ENCODE measurements at regions not wholly inside any gene's neighbourhood (a gene's known extent, or its start where the extent isn't known, plus 50 kb on each side); places are given as distances from the start of the nearest gene placed in this dataset.
A peak's percentile ranks its signal among the peaks of the same experiment; 100 is the strongest.
"Not testable (repeated sequence)": the region's sequence is repeated elsewhere in the genome, so short reads cannot be mapped to it uniquely, and the experiment has no call there.

DNA sequence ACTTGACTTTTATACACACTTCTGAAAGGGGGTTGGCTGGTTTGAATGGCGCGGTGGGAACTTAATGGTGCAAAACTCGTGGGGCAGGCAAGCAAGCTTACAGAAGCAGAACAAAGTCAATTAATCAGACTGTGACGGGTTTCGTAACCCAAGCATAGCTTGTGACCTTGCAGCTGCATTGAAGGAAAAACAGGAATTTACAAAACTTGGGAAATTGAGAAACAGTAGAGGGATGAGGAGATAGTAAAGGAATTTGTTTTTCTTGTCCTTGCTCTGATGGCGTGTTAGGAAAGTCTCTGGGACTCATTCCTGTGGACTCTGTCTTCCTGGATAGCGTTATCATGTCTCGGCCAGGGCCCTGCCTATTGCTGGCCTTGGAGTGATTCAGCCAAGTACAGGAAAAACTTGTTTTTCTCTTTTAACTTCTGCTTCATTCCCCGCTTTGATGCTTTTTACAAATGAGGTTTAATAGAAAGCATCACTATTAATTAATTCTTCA lies 220.0 kb upstream of the KCND2 start:
- peak; percentile 38 to 60 for DNase-seq

DNA sequence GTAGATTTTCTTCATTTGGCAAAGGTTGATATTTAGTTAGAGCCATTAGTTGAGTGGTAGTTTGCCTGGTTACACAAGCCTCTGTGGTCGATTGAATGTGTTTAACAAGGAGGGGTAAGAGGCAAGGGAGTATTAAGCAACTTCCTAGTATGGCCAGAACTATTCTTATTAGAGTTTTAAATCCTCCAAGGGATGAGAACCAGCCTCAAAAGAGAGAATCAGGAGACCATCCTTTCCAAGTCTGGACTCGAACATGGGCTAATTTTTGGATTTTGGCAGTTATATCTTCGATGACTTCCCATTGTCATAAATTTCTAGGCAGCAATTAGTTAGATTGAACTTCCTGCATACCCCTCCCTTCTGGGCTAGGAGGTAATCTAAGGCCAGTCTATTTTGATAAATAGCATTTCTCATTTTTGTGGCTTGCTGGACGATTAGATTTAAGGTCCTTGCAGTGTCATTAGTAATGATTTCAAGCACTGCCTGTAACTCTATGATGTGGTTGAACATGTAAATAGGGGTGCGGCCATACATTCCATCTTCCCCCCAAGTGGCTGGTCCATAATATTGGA lies 219.5 kb upstream of the KCND2 start:
- DNase-seq, result peak; percentile 79 to 80

DNA sequence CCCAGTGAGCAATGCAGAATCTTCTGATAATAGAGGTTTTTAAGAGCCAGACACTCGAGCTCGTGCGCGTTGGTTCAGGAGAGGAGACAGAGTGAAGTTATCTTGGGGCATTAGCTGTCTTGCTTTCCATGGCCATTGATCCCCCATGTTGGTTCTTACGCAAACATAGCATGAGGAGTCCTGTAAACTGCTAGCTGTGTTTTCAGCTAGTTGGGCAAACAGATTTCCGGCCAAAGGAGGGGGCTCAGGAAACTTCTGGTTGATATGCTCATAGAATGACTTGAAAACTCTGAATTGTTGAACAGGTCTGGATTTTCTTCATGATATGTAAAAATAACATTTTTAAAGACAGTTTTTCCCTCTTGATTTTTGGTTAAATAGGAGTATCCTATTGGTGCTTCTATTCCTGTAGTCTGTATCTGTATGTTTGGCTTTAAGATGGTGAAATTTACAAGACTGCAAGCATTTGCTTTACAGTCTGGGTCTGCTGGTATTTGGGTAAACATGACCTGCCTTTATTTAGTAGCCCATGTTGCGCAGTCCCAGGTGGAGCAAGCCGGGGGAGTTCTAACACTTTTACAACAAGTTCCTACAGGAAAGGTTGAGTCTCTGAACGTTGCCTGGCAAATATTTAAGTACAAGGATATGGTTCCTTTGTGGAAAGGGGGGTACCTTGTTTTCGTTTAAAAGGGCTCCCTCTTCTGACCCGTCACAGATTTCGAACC lies 218.4 kb upstream of the KCND2 start:
- DNase-seq, result peak in 1 of 2 experiments; percentile 3

DNA sequence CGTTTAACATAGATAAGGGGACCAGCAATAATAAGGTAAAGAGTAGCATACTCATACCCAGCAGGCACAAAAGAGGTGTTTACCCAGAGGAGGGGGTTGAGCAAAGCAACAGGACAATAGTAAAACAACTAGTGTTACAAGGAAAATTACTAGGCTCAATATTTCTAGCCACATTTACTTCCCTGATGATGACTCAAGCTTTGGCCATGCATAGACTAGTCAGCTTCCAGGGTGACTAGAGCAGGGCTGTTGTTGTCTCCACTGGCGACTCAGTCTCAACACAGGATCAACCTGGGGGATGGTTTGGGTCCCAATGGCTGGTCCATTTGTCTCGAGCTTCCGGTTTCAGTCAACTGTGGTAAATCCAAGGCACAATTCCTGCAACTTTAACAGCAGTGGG lies 217.7 kb upstream of the KCND2 start:
- peak in 1 of 2 experiments; percentile 6 for DNase-seq

DNA sequence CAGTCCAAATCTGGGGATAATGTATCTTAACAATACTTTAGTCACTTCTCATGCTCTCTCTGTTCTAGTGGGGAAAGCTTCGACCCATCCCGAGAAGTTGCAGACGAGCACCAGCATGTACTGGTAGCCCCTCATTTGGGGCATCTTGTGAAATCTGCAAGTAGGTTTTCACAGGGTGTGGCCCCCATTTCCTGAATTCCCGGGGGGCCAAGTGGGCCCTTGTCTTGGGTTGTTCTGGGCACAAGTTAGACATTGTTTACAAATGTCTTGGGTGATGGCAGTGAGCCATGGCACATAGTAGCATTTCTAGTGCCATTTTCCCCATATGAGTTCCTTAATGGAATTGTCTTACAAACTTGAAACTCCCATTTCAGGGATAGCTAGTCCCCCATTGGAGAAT lies 216.7 kb upstream of the KCND2 start:
- no peak for DNase-seq

DNA sequence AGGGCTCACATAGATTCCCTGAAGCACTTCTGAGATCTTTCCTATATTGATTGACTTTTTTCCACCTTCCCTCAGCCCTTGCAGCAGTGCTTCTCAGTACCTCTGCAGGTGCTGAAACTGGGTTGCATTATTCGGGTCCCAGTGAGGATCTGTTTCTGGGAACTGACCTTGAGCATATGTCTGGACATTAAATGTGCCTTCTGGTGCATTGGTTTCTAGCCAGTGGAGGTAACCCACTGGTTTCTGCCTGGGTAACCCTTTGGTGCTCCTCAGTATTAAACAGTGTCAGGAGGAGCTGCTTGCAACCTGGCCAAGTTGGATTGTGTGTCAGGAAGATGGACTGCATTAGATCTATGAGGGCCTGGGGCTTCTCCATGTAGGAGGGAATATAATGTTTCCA lies 213.3 kb upstream of the KCND2 start:
- DNase-seq, result no peak

DNA sequence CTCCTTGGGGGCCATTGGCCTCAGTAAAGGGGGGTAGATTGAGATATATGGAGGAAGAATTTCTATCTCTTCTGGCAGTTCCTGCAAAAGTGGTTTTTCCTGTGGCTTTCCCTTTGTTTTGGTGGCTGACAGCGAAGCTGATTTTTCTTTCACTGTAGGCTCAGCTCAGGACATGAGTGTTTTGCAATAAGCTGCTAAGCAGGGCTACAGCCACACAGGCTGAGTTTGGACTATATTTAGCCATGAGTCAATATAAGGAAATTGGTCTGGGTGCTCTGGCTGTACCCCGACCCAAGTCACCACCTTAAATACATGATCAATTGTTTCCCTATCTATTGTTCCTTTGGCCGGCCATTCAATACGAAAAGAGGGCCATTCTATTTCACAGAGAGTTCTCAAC lies 212.7 kb upstream of the KCND2 start:
- DNase-seq, result peak; percentile 49 to 50

DNA sequence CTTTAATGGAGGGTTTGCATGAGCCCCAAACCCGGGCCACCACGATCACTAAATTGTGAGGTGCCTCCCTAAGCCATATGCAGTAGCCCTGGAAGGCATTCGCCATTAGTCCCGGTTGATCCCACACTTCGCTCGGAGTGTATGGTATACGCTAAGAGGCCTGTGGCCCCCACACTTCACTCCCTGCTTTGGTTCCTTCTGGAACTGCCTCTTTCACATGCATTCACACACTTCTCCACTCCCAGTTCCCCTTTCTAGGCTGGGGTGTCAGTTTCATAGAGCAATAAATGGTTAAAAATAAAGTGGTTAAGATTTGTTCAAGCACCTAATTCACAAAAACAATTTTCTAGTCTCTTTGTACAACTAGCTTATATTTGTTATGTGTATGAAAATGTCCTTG lies 212.1 kb upstream of the KCND2 start:
- DNase-seq, result peak; percentile 22 to 26

DNA sequence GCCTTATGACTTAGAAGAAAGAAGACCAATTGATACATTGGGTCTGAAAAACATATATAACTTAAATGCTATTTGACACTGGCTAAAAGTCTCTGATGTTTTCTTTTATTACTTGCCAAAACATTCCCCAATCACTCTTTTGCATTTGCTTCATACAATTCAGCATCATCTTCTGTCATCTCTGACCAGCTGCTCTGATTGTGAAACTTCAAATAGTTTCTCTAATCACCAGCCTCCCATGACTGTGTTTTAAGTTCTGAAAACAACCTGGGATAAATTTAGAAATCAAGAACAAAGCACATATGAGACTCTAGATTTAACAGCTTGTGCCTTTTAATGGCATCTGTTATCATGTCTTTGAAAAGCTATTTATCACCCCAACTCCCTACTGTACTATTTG lies 208.4 kb upstream of the KCND2 start:
- no peak for DNase-seq

DNA sequence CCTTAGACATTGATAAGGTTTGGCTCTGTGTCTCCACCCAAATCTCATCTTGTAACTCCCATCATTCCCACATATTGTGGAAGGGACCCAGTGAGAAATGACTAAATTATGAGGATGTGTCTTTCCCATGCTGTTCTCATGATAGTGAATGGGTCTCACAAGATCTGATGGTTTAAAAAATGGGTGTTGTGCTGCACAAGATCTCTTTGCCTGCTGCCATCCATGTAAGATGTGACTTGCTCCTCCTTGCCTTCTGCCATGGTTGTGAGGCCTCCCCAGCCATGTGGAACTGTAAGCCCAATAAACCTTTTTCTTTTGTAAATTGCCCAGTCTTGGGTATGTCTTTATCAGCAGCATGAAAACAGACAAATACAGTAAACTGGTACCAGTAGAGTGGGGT lies 206.1 kb upstream of the KCND2 start:
- DNase-seq, result not testable (repeated sequence)

DNA sequence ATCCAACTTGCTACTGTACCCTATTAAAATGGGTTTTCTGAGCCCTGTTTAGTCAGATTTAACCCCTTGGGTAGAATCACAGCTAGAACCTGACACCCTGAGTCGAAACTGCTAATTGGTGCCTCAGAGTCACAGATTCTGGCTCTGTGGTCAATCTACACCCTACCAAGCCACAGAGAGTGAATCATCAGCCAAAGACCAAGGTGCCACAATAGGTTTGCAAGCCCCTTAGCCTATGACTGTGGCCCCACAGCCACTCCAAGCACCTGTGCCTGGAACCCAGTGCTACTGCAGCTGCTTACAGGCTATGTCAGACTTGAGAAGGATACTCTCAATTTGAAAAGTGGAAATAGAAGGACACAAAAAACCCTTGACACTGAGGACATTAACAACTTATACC lies 202.8 kb upstream of the KCND2 start:
- DNase-seq, result no peak

DNA sequence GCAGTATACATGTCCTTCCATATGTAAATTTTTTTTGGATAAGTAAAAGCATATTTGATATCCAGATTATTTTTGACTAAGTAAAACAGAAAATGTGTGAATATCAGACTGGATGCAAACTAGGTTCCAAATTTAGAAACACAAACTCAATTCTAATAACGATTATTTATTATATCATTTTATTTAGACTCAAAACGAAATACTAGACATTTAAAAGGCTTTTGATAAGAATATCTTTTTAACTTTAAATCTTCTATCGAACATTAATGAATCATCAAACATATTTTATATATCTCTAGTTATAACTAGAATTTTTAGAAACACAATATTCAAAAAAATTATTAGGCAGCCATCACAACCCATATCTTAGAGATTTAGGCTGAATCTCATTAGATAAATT lies 195.2 kb upstream of the KCND2 start:
- no peak for DNase-seq

DNA sequence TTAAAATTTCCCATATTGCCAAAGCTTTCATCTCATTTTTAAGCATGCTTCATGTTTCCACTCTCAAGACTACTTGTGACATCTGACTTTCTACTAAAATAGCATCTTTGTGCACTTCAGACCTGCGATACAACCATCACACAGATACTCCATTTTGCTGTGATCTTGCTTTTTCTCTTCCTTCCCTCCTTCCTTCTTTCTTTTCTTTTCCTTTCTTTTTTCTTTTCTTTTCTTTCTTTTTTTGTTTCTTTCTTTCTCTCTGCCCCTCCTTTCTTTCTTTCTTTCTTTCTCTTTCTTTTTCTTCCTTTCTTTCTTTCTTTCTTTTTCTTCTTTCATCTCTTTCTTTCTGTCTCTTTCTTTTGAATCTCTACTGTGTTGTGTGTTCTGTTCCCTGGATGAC lies 194.0 kb upstream of the KCND2 start:
- no peak for DNase-seq

DNA sequence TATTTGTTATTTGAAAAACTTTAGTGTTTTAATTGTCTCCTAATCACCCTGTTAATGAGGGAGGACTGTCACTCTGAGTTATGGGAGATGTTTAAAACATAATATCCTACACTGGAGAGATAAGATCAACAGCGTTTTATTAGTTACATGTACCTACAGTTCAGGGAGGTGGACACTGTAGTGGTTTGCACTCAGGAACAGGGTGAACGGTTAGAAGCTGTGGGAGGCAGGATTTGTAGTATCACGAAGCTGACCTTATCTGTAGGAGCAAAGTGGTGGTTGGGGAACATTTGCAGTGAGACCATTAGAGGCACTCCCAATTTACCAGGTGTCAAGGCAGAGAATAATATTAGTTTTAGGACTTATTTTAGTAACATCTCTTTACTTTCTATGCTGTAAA lies 193.3 kb upstream of the KCND2 start:
- no peak for DNase-seq

DNA sequence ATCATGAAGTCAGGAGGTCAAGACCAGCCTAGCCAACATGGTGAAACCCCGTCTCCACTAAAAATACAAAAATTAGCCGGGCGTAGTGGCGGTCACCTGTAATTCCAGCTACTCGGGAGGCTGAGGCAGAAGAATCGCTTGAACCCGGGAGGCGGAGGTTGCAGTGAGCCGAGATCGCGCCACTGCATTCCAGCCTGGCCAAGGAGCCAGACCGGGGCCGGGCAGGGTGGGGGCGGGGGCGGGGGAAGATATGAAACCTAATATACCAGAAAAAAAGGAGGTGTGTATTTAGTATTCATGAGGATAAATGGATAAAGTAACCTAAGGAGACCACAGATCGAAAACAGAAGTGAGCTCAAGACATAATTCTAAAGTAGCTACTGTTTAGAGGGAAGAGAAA lies 186.5 kb upstream of the KCND2 start:
- DNase-seq, result not testable (repeated sequence)

DNA sequence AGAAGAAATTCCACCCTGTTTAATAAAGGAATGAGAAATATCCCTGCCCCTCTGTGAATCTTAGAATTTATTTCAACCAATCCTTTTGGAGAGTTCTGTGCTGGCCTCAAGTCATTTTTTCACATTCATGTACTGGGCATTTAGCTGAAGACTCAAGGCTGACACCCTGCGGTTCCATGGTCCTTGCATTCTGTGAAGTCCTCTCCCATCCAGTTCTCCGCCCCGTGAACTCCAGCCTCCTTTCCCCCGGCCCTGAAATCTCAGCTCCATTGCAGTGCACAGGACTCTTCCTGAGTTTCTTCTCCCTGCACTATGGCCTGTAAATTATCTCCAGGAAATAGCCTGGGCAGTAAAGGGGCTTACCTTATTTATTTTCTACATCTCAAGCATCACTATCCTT lies 183.0 kb upstream of the KCND2 start:
- no peak for DNase-seq

DNA sequence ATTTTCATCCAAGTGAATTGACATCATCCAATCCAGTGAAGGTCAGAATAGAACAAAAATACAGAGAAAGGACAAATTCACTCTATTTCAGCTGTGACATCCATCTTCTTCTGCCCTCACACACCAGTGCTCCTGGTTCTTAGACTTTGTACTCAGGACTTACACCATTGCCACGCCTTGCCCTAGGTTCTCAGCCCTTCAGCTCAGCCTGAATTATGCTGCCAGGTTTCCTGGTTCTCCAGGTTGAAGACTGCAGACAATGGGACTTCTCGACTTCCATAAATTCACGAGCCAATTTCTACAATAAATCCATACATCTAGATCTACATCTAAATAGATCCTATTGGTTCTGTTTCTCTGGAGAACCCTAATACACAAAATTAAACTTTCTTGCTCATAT lies 181.2 kb upstream of the KCND2 start:
- DNase-seq, result no peak

DNA sequence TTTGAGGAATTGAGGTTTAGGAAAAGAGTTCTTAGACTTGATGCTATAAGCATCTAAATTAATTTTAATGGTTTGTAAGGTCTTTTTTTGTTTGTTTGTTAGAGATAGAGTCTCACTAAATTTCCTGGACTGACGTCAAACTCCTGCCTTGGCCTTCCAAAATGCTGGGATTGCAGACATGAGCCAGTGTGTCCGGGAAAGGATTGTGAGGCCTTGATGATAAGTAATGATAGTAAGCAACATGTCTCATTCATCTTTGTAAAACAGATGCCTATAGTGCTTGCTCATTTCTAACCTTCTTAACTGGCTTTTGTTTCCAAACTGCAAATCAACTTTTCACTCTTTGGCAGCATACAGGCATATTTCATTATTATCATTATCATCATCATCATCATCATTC lies 176.0 kb upstream of the KCND2 start:
- DNase-seq, result no peak

DNA sequence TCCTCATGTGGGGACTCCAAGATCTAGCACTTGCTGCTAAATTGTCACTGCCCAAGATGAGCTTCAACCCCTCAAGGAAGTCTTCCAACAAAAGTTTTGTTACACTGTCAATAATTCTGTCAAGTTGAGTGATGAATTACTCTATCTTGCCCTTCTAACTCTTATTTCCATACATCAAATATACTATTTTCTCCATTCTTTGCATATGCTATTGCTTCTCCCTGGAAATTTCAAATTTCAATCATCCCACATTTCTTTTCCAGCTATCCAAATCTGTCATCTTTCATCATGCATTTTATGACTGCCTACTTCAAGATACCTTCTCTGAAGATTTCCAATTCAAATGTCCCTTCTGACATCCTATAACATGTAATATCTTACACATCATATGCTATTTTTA lies 175.2 kb upstream of the KCND2 start:
- DNase-seq, result no peak

DNA sequence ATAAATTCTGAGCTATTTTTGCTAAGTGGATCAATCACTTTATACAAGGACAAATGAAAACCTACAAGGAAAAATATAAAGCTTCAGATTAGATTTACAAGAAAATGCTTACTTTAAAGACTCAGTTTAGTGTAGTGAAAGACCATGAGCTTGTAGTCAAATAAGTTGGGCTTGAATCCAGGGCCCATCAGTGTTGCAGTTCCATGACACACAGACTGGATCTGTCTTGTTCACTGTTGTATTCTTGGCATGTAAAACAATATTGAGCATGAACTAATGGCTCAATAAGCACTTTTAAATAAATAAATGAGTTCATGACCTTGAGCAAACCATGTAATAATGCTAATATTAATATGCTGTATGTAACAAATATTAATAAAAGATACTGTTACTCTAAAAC lies 164.6 kb upstream of the KCND2 start:
- DNase-seq, result no peak

DNA sequence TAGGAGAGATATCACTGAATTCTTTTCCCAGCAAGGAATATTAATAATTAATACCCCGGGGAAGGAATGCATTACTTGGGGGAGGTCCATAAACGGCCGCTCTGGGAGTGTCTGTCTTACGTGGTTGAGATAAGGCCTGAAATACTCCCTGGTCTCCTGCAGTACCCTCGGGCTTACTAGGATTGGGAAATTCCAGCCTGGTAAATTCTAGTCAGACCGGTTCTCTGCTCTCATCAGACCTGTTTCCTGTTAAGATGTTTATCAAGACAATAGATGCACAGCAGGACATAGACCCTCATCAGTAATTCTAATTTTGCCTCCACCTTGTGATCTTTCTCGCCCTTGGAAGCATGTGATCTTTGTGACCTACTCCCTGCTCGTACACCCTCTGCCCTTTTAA lies 162.8 kb upstream of the KCND2 start:
- no peak for DNase-seq

DNA sequence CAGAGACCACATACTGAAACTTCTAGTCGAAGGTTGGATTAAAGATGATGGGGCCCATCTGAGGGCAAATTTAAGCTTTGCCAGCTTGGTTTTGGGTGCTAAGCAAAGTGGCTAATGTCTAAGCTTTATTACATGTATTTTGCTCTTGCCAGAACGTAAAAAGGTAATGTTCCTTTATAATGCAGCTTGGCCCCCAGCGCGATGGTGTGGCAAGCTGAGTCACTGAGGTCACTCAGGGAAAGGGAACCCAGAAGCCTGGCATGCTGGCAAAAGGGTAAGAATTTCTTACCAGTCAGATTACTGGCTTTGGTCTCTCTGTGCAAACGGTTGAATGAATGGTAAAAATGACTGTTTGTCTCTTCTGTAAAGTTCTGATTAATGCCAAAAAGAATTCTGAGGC lies 158.3 kb upstream of the KCND2 start:
- no peak for DNase-seq

DNA sequence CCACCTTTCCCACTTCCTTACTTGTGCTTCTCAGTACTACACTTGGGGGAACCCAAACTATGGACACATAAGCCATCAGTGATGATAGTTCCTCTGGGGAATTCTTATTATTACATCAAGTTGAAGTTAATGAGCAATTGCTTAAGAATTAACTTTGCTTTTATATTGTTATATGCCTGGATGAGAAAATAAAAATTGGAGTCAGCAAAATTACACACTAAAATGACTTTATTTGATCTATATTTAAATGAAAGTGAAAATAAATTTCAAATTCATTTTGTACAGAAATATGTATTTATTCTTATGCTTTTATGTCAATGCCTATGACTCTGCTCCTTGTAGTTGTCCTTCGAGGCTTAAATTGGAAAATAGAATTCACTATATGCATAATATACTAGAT lies 149.4 kb upstream of the KCND2 start:
- no peak for DNase-seq

DNA sequence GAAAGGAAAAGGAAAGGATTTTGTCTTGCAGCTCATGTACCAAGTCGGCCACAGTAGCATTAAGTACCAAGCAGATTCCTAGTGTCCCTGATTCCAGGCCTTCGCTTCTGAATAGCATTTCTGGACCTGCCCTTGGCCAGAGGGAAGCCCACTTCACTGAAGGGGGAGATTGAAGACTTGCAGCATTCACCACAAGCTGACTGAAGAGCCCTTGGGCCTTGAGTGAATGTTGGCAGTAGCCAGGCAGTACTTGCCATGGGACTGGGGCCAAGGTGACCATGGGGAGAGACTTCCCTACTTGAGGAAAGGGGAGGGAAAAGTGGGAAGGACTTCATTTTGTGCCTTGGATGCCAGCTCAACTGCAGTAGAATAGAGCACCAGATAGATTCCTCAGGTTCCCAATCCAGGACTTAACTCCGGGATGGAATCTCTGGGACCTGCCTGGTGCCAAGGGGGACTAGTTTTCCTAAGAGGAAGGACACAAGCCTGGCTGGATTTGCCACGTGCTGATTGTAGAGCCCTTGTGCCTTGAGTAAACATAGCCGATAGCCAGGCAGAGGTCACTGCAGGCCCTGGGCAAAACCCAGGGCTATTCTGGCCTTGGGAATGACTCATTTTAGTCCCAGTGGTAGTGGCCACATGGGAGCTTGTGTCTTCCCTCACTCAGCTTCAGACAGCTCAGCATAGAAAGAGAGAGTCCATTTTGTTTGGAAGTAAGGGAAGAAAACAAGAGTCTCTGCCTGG lies 141.7 kb upstream of the KCND2 start:
- no peak for DNase-seq
